KBM-7 (cell line): ENCODE measurements at regions not wholly inside any gene's neighbourhood (a gene's known extent, or its start where the extent isn't known, plus 50 kb on each side); places are given as distances from the start of the nearest gene placed in this dataset.

Experiments used
- DNase-seq: peaks from one replicate; pipeline ENCODE4 v3.0.0-alpha.2; 2015
- in situ Hi-C: fragments of 300-500 bp; cut with MboI; formaldehyde crosslinking; loops from 2 replicates; pipeline ENCODE4 v1.14.3; 2020; ENCODE audit warnings: low sequenced_read_pairs, low pct_unique_long_range_greater_than_20kb, mixed read lengths

DNA sequence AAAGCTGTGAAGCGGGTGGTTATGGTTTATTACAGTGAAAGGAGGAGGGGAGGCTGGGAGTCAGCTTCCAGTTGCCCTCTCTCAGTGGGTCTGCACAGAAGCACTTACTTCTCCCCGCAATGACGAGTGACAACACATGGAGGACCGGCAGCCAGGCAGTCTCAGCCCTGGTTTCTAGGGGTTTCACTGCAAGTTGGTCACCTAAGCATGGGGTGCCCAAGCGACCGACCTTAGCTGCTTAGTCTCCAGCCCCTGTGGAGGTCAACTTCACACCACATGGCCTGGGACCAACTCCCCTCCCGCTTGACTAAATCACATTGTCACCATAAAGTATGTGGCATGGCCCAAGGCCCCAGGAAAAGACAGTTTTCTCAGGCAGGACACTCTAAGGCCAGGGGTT is 99.9 kb upstream of the ZNF32 start:
- no peak for DNase-seq
- in situ Hi-C loops: no loop called here

- no peak for DNase-seq
- in situ Hi-C loops: no loop called here
These were observed 98.2 kb upstream of the ZNF32 start for GRCh38 chr10:43746906-43747305.

- DNase-seq: no peak
- in situ Hi-C loops: no loop called here
These were observed 90.5 kb upstream of the ZNF32 start for GRCh38 chr10:43739161-43739560.

GRCh38 chr10:43737003-43737402 is 88.3 kb upstream of the ZNF32 start:
- in situ Hi-C loops: no loop called here
- DNase-seq: no peak

DNA sequence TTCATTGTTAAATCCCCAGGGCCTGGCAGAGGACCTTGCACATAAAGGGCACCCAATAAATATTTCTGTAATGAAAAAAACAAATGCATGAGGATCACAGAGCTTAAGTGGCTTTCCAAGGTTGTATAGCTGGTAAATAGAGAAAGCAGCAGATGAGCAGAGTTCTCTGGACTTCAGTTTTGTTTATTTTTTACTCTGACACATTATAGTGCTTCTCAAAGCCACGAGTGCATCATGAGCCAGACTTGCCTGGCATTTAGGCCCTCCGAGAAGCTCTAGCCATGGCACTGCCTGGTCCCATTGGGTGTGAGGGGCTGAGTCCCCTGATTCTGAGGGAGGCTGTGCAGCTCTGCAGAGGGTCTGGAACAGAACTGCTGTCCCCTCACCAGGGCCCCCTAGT is 87.2 kb upstream of the ZNF32 start:
- no peak for DNase-seq
- in situ Hi-C loops: no loop called here

- in situ Hi-C loops: no loop called here
- DNase-seq: no peak
These were observed 86.0 kb upstream of the ZNF32 start for GRCh38 chr10:43734716-43735115.

GRCh38 chr10:43731486-43731885 is 82.8 kb upstream of the ZNF32 start:
- in situ Hi-C loops: no loop called here
- peak; percentile 7 for DNase-seq

GRCh38 chr10:43728425-43728824 is 79.7 kb upstream of the ZNF32 start:
- in situ Hi-C loops: no loop called here
- no peak for DNase-seq

GRCh38 chr10:43727935-43728334 is 79.3 kb upstream of the ZNF32 start:
- DNase-seq: no peak
- in situ Hi-C loops: no loop called here

DNA sequence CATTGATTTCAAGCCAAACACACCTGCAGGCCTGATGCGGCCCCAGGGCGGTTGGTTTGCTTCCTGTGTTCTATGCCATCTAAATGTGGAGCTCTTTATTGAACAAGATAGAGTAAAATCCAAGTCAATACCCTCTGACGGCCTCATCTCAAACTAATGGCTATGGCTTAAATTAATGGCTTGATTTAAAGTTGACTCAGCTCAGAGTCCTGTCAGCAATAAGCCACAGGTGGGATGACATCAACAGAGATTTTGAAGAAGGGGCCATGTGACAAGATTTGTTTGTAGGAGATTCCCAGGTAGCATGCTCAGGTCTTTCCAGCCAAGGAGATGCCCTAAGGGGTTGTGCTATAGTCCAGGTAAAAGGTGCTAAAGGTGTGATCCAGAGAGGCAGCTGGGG is 66.7 kb upstream of the ZNF32 start:
- DNase-seq: no peak
- in situ Hi-C loops: no loop called here

DNA sequence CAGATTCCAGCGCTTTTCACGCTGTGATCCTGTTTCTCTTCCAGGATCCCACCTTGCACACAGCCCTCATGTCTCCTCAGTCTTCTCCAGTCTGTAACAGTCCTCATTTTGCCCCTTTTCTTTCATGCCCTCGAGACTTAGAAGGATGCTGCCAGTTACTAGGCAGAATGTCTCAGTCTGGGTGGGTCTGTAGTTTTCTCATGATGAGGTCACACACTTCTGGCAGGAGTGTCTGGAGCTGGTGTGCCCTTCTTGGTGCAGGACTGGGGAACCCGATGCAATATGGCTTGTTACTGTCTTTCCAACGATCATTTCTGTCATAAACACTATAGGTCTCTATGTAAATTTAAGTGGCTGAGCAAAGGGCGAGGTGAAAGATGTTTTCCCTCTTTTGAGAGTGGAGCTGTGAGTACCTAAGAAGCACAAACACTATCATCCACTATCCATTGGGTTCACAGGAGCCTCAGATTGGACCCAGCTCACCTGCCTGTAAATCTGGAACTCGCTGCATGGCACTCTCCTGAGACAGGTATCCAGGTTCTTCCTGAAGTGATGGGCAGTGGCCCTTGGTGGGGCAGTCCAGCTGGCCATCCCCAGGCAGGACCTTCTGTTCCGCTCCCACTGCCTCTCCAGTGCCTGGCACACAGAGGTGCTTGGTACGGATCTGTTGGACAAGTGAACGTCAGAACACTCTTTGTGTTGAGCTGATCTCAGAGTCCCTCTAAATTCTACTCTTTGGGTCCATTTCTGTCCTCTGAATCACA is 64.3 kb upstream of the ZNF32 start:
- no peak for DNase-seq
- in situ Hi-C loops: no loop called here

DNA sequence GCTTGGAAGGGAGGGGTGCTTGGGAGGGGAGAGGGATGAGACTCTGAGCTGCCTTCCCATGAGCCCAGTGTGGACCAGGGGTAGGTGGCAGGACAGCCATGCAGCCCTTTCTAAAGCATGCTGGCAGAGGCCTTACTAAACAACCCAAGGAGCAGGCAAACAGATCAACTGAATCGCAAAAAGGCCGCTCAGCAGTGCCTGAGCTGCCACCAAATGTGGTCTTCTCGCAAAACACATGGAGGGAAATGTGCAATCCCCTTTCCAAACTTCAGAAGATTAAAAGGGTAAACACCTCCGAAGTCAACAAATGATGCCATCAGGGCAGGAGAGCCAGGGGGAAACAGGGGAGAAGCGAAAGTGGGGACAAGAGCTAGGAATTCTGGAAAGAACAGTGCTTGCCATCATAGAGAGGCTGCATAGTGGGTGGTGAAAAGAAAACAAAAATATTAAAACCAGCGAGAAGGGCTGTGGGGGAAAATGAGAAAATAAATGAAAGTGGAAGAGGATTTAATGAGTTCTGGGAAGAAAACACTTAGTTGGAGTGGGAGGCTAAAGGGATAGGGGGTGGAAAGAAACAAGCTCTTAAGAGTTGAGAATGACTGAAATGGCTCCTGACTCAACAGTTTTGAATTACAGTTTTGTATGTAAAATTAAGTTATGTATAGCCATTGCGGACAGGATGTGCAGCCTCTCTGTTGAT is 62.2 kb upstream of the ZNF32 start:
- DNase-seq: no peak

DNA sequence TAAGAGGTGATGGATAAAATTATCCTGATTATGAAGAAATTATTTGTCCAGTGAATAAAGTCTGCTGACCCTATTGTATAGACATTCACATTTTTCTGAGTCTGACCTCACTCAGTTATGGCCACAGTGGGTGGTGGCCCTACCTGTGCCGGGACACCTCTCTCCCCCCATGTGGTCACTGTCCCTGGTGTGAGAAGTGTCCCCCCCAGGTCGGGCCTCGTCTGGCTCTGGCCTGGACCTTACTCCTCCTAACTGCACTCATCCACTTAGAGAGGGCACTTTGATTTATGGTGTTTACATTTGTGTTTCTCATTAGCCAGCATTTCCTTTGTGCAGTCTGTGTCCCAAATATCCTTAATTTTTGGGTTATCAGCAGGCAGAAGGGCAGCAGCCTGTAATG is 59.6 kb upstream of the ZNF32 start:
- in situ Hi-C loops: no loop called here
- DNase-seq: no peak

More for the DNA sequence above, 62.2 kb upstream of the ZNF32 start:
- in situ Hi-C loops: no loop called here

GRCh38 chr10:43707770-43708169 is 59.1 kb upstream of the ZNF32 start:
- in situ Hi-C loops: no loop called here

DNA sequence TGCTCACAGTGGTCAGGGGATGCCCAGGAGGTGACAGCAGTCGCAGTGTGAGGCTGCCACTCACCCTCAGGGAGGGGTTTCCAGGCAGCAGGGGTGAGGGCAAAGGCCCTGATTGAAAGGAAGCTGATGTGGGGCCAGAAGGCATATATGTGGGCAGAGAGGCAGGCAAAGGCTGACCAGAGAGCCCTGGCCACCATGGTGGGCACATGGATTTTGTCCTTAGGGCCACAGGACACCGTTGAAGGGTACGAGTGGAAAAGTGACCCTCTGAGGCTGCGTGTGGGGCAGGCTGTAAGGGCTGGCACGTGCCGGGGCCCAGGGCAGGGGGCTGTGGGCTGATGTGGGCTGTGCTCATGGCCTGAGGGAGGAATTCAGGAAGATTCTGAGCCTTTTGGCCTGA is 57.5 kb upstream of the ZNF32 start:
- in situ Hi-C loops: no loop called here
- no peak for DNase-seq

More at GRCh38 chr10:43707770-43708169, 59.1 kb upstream of the ZNF32 start:
- no peak for DNase-seq

DNA sequence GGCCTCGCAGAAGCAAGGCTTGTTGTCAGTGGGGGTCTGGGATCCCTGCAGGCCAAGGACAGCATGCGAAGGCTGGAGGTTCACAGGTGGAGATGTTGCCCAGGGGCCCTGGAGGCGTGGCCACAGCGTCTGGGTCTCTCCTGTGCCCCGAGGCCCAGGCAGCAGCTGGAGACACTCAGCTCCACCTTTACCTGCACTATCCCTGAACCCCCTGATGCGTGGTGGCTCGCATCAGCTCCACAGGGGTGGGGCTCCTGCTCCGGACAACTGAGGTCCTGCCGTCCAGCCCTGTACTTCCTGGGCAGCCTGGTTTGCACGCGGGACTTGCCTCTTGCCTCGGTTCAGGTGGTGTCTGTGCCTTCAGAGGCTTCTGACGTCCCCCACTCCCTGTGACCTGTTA is 54.6 kb upstream of the ZNF32 start:
- in situ Hi-C loops: no loop called here
- no peak for DNase-seq

DNA sequence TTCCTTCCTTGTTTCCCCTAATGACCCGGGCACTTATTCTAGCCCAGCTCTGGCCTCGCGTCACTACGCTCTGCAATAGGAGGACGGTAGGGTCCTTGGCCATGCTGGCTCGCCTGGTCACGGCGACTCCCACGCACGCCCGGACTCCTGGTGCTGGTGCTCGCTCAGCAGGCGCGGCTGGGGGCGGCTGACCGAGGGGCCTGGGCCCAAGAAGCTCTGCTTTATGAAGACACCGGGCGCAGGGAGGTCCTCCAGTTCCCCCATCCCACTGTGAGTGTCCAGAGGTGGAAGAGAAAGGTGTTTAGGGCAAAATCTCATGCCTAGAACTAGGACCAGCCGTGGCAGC is 54.2 kb upstream of the ZNF32 start:
- in situ Hi-C loops: no loop called here

GRCh38 chr10:43702213-43702935 is 53.7 kb upstream of the ZNF32 start:
- no peak for DNase-seq
- in situ Hi-C loops: no loop called here

More for the DNA sequence above, 54.2 kb upstream of the ZNF32 start:
- no peak for DNase-seq

GRCh38 chr10:43701295-43701694 is 52.6 kb upstream of the ZNF32 start:
- in situ Hi-C loops: no loop called here
- DNase-seq: no peak

DNA sequence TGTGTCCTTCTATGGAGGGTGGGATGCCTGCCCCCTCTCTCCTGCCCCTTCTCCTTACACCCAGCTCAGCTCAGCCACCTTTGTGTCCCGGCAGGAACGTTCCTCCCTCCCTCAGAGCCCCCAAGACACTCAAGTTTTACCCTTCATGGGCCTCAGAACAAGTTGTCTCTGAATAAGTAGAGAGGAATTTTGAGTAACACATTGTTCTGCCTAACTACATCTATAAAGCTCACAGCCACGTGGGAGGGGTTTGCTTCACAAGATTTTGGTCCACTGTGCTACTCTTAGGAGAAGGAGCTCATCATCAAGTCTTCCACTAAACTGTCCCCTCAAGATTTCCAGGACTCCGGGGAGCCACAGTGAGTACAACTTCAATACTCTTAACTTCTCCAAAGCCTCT is 51.6 kb upstream of the ZNF32 start:
- in situ Hi-C loops: no loop called here
- DNase-seq: no peak
